ENCODE measurements at regions not wholly inside any gene's neighbourhood (a gene's known extent, or its start where the extent isn't known, plus 50 kb on each side); places are given as distances from the start of the nearest gene placed in this dataset.
A peak's percentile ranks its signal among the peaks of the same experiment; 100 is the strongest.

DNA sequence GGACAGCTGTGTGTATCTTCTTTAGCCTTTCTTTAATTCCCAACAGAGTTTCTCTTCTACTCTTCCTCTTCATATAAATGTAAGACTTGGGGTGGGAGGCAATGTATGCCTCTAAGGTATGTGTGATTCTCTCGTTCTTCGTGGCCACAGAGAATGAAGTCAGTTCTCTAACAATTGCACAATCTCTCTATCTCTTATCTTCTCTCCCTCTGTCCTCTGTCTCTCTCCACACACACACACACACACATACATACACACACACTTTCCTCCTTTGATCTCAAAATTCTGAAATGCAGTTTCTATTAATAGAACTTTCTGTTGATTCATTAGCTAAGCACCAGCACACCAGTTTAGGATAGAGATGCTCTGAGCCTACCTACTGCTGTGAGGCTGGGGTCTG, 615.7 kb upstream of the SALL1 start:
- Histone ChIP-seq H3K9me3 (ENCODE audit: low read length) (no peaks in the 10 kb centered on the region), H3K36me3 (replicated peaks in 1 of 2; ENCODE audit: control insufficient read depth in 1 of 2, insufficient read depth in 2 of 2, low read length in 2 of 2) (no peaks in the 10 kb centered on the region), H3K27ac (ENCODE audit: extremely low read length, insufficient read depth, low read length) (no peak overlapping the region), H3K4me2 (ENCODE audit: low read depth, low read length) (no peak overlapping the region), H3K4me3 (replicated peaks in 1 of 3; ENCODE audit: insufficient read depth in 1 of 3, low read depth in 2 of 3, low read length in 3 of 3) (no peak overlapping the region), H4K20me1 (ENCODE audit: insufficient read depth, low read length) (no peaks in the 10 kb centered on the region), H3K4me1 (ENCODE audit: insufficient read depth, low read length) (no peaks in the 10 kb centered on the region), H3K9ac (ENCODE audit: insufficient read depth, low read depth, low read length) (no peak overlapping the region), H2AFZ (ENCODE audit: low read length) (no peak overlapping the region), H3K79me2 (ENCODE audit: insufficient read depth, low read length) (no peaks in the 10 kb centered on the region), H3K27me3 (ENCODE audit: control insufficient read depth in 1 of 2, insufficient read depth in 2 of 2, low read length in 2 of 2) (no peaks in the 10 kb centered on the region; a peak in 2 of 5 replicates)
- in situ Hi-C loops (cut with HindIII; ENCODE audit: extremely low pct_ligation_motif_present, low pct_unique_long_range_greater_than_20kb), result loop anchor here (25.0 kb wide), 1 partner anchor 879 kb away; no protein-coding TSS in a partner anchor
- POLR2A ChIA-PET, result no interaction called here
- DNase-seq (ENCODE audit: low spot score), result peak; percentile 8
- no TSS peak for BruUV-seq (replicated peaks)
- CTCF ChIA-PET (ENCODE audit: low intra/inter-chr PET ratio, low total read pairs), result no interaction called here
- no peak for FAIRE-seq
- WGBS (ENCODE audit: low lambda C conversion rate), result 2% methylated on average over 2 of the region's 2 CpGs
- TF ChIP-seq ZNF33A (CRISPR knock-in tag; IDR thresholded peaks at IDR 0.05; ENCODE audit: borderline replicate concordance) (no peak), CEBPB (IDR thresholded peaks at IDR 0.05; ENCODE audit: borderline replicate concordance, low read depth, low read length) (peak; percentile 52; the same call in 1 of the 2 replicates), TCF7 (IDR thresholded peaks at IDR 0.05; ENCODE audit: low read depth) (0 out of 2 replicates have a peak, but pooled peaks have one; percentile 10)
- intact Hi-C loops (cut with micrococcal nuclease; ENCODE audit: unreplicated experiment), result no loop called here
- ATAC-seq, result no peak

- Histone ChIP-seq H3K79me2 (ENCODE audit: insufficient read depth, low read length) (no peaks in the 10 kb centered on the region), H3K9ac (ENCODE audit: insufficient read depth, low read depth, low read length) (no peak overlapping the region), H3K27me3 (ENCODE audit: control insufficient read depth in 1 of 2, insufficient read depth in 2 of 2, low read length in 2 of 2) (no peaks in the 10 kb centered on the region; a peak in 2 of 5 replicates), H3K4me2 (ENCODE audit: low read depth, low read length) (no peak overlapping the region), H3K27ac (ENCODE audit: extremely low read length, insufficient read depth, low read length) (no peak overlapping the region), H4K20me1 (ENCODE audit: insufficient read depth, low read length) (no peaks in the 10 kb centered on the region), H3K4me1 (ENCODE audit: insufficient read depth, low read length) (no peaks in the 10 kb centered on the region), H3K9me3 (ENCODE audit: low read length) (no peaks in the 10 kb centered on the region), H3K4me3 (replicated peaks in 1 of 3; ENCODE audit: insufficient read depth in 1 of 3, low read depth in 2 of 3, low read length in 3 of 3) (no peak overlapping the region), H2AFZ (ENCODE audit: low read length) (no peak overlapping the region), H3K36me3 (replicated peaks in 1 of 2; ENCODE audit: control insufficient read depth in 1 of 2, insufficient read depth in 2 of 2, low read length in 2 of 2) (no peaks in the 10 kb centered on the region)
- ChIA-PET POLR2A (no interaction called here), CTCF (ENCODE audit: low intra/inter-chr PET ratio, low total read pairs) (no interaction called here)
- ATAC-seq (peak; percentile 44; the same call in 2 of the 3 replicates), FAIRE-seq (no peak), DNase-seq (ENCODE audit: low spot score) (no peak)
- in situ Hi-C loops (cut with HindIII; ENCODE audit: extremely low pct_ligation_motif_present, low pct_unique_long_range_greater_than_20kb), result loop anchor here (5.0 to 25.0 kb wide), 2 partner anchors 611 to 876 kb away; partner anchors contain the start of gene SALL1
- intact Hi-C loops (cut with micrococcal nuclease; ENCODE audit: unreplicated experiment), result loop anchor here (2.0 to 5.0 kb wide), 2 partner anchors 610 to 941 kb away; no protein-coding TSS in a partner anchor
- WGBS (ENCODE audit: low lambda C conversion rate), result 47% methylated on average over 4 of the region's 6 CpGs
- BruUV-seq (replicated peaks), result no TSS peak
- TF ChIP-seq LBX2 (CRISPR knock-in tag; IDR thresholded peaks at IDR 0.05; ENCODE audit: borderline replicate concordance), result no peak
- no peak for TF ChIP-seq NCOA2 (CRISPR knock-in tag; IDR thresholded peaks at IDR 0.05)
- no peak for TF ChIP-seq ZNF777 (CRISPR knock-in tag; IDR thresholded peaks at IDR 0.05)
- TF ChIP-seq U2AF1 (optimal IDR thresholded peaks at IDR 0.05; ENCODE audit: low read depth, low read length), result no peak
- TF ChIP-seq PHF21A (CRISPR knock-in tag; IDR thresholded peaks at IDR 0.05), result no peak
- TF ChIP-seq FOSL1 (CRISPR knock-in tag; IDR thresholded peaks at IDR 0.05; ENCODE audit: borderline replicate concordance), result no peak
- no peak for TF ChIP-seq ELF4 (CRISPR knock-in tag; IDR thresholded peaks at IDR 0.05; ENCODE audit: borderline replicate concordance)
- no peak for TF ChIP-seq SOX13 (IDR thresholded peaks at IDR 0.05)
- TF ChIP-seq SOX13 (CRISPR knock-in tag; conservative IDR thresholded peaks at IDR 0.05 in 1 of 2, IDR thresholded peaks at IDR 0.05 in 1 of 2), result no peak
- no peak for TF ChIP-seq ZNF367 (CRISPR knock-in tag; IDR thresholded peaks at IDR 0.05; ENCODE audit: borderline replicate concordance)
- TF ChIP-seq, protein P1, sequence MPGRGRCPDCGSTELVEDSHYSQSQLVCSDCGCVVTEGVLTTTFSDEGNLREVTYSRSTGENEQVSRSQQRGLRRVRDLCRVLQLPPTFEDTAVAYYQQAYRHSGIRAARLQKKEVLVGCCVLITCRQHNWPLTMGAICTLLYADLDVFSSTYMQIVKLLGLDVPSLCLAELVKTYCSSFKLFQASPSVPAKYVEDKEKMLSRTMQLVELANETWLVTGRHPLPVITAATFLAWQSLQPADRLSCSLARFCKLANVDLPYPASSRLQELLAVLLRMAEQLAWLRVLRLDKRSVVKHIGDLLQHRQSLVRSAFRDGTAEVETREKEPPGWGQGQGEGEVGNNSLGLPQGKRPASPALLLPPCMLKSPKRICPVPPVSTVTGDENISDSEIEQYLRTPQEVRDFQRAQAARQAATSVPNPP (CRISPR knock-in tag; IDR thresholded peaks at IDR 0.05), result no peak
- no peak for TF ChIP-seq ERF (CRISPR knock-in tag; IDR thresholded peaks at IDR 0.05)
- no peak for TF ChIP-seq ZMYM4 (CRISPR knock-in tag; IDR thresholded peaks at IDR 0.05)
- no peak for TF ChIP-seq NPAS2 (CRISPR knock-in tag; IDR thresholded peaks at IDR 0.05; ENCODE audit: borderline replicate concordance)
- TF ChIP-seq CREB3 (CRISPR knock-in tag; IDR thresholded peaks at IDR 0.05), result no peak
These were observed 612.1 kb upstream of the SALL1 start for GRCh38 chr16:51763072-51763661.
